ENCODE measurements at regions not wholly inside any gene's neighbourhood (a gene's known extent, or its start where the extent isn't known, plus 50 kb on each side); places are given as distances from the start of the nearest gene placed in this dataset.
"Not testable (repeated sequence)": the region's sequence is repeated elsewhere in the genome, so short reads cannot be mapped to it uniquely, and the experiment has no call there.

GRCh38 chr12:4829161-4829792, 80.4 kb upstream of the KCNA1 start:
- Mint-ChIP-seq H3K4me1 (peaks cover 6% of the 10 kb centered on the region), H3K27ac (ENCODE audit: unreplicated experiment) (no peak overlapping the region), H3K9me3 (no peaks in the 10 kb centered on the region), H3K36me3 (ENCODE audit: low read depth) (no peaks in the 10 kb centered on the region), H3K4me3 (no peak overlapping the region), H3K27me3 (ENCODE audit: low read depth) (no peaks in the 10 kb centered on the region)
- DNase-seq (ENCODE audit: low read depth, low spot score): no peak
- no peak for TF ChIP-seq CTCF (conservative IDR thresholded peaks at IDR 0.05)

- no peaks in the 10 kb centered on the region for H3K27me3 Mint-ChIP-seq (ENCODE audit: low read depth)
- no peaks in the 10 kb centered on the region for H3K9me3 Mint-ChIP-seq
- H3K4me3 Mint-ChIP-seq: no peak overlapping the region
- no peaks in the 10 kb centered on the region for H3K36me3 Mint-ChIP-seq (ENCODE audit: low read depth)
- H3K27ac Mint-ChIP-seq (ENCODE audit: unreplicated experiment): no peak overlapping the region
- peaks cover 6% of the 10 kb centered on the region for H3K4me1 Mint-ChIP-seq
- DNase-seq (ENCODE audit: low read depth, low spot score): no peak
- TF ChIP-seq CTCF (conservative IDR thresholded peaks at IDR 0.05): no peak
Measured at GRCh38 chr12:4829793-4830162, 79.9 kb upstream of the KCNA1 start.

GRCh38 chr12:4830556-4831210, 79.0 kb upstream of the KCNA1 start:
- no peaks in the 10 kb centered on the region for H3K27me3 Mint-ChIP-seq (ENCODE audit: low read depth)
- H3K36me3 Mint-ChIP-seq (ENCODE audit: low read depth): no peaks in the 10 kb centered on the region
- no peak overlapping the region for H3K4me3 Mint-ChIP-seq
- H3K27ac Mint-ChIP-seq (ENCODE audit: unreplicated experiment): no peak overlapping the region
- H3K9me3 Mint-ChIP-seq: no peaks in the 10 kb centered on the region
- peaks cover 6% of the 10 kb centered on the region for H3K4me1 Mint-ChIP-seq
- DNase-seq (ENCODE audit: low read depth, low spot score): no peak
- no peak for TF ChIP-seq CTCF (conservative IDR thresholded peaks at IDR 0.05)

GRCh38 chr12:4833053-4833452, 76.7 kb upstream of the KCNA1 start:
- Mint-ChIP-seq H3K27me3 (ENCODE audit: low read depth) (no peaks in the 10 kb centered on the region), H3K9me3 (no peaks in the 10 kb centered on the region), H3K4me3 (no peak overlapping the region), H3K4me1 (peaks cover 6% of the 10 kb centered on the region), H3K36me3 (ENCODE audit: low read depth) (no peaks in the 10 kb centered on the region), H3K27ac (ENCODE audit: unreplicated experiment) (no peak overlapping the region)
- no peak for TF ChIP-seq CTCF (conservative IDR thresholded peaks at IDR 0.05)
- no peak for DNase-seq (ENCODE audit: low read depth, low spot score)

GRCh38 chr12:4833524-4833923, 76.2 kb upstream of the KCNA1 start:
- no peak for DNase-seq (ENCODE audit: low read depth, low spot score)
- Mint-ChIP-seq H3K36me3 (ENCODE audit: low read depth) (peaks cover 1% of the 10 kb centered on the region), H3K27ac (ENCODE audit: unreplicated experiment) (no peak overlapping the region), H3K9me3 (no peaks in the 10 kb centered on the region), H3K4me3 (no peak overlapping the region), H3K4me1 (peaks cover 6% of the 10 kb centered on the region), H3K27me3 (ENCODE audit: low read depth) (no peaks in the 10 kb centered on the region)
- no peak for TF ChIP-seq CTCF (conservative IDR thresholded peaks at IDR 0.05)

- H3K27me3 Mint-ChIP-seq (ENCODE audit: low read depth); H3K4me3 Mint-ChIP-seq; DNase-seq (ENCODE audit: low read depth, low spot score); H3K9me3 Mint-ChIP-seq; H3K27ac Mint-ChIP-seq (ENCODE audit: unreplicated experiment); H3K4me1 Mint-ChIP-seq: not testable (repeated sequence)
- H3K36me3 Mint-ChIP-seq (ENCODE audit: low read depth): peaks cover 11% of the 10 kb centered on the region
Measured at GRCh38 chr12:4842401-4842800, 67.3 kb upstream of the KCNA1 start.

Data from neural crest cell (in vitro differentiated cells).